ENCODE measurements at regions not wholly inside any gene's neighbourhood (a gene's known extent, or its start where the extent isn't known, plus 50 kb on each side); places are given as distances from the start of the nearest gene placed in this dataset.

- CTCF ChIA-PET (ENCODE audit: unreplicated experiment), result no interaction called here
Observed at GRCh38 chr5:117186751-117187150, 612.1 kb upstream of the SEMA6A start.

GRCh38 chr5:117183326-117183725 lies 608.7 kb upstream of the SEMA6A start:
- Histone ChIP-seq H3K4me3 (ENCODE audit: low read depth, low read length, poor library complexity, severe bottlenecking) (no peak overlapping the region), H3K27ac (ENCODE audit: low read depth, low read length, poor library complexity, severe bottlenecking) (no peak overlapping the region), H3K36me3 (ENCODE audit: insufficient read depth, low read length) (no peaks in the 10 kb centered on the region), H2AFZ (ENCODE audit: low read length) (no peak overlapping the region), H3K4me2 (ENCODE audit: low read length) (no peak overlapping the region), H3K9me3 (ENCODE audit: low read length) (no peaks in the 10 kb centered on the region), H3K79me2 (ENCODE audit: insufficient read depth, low read depth, low read length) (no peaks in the 10 kb centered on the region), H3K9me2 (ENCODE audit: insufficient read depth, low read length) (no peaks in the 10 kb centered on the region), H4K20me1 (ENCODE audit: insufficient read depth, low read length) (no peaks in the 10 kb centered on the region), H3K4me1 (ENCODE audit: insufficient read depth, low read length, poor library complexity, severe bottlenecking) (no peaks in the 10 kb centered on the region)
- ChIA-PET POLR2A (no interaction called here), CTCF (ENCODE audit: unreplicated experiment) (no interaction called here)
- intact Hi-C loops (cut with micrococcal nuclease; ENCODE audit: unreplicated experiment), result no loop called here
- DNase-seq (ENCODE audit: low spot score), result no peak
- TF ChIP-seq CTCF (conservative IDR thresholded peaks at IDR 0.05; ENCODE audit: low read length), result no peak
- TF ChIP-seq EZH2phosphoT487 (IDR thresholded peaks at IDR 0.05; ENCODE audit: borderline replicate concordance, low read depth, low read length), result no peak
- BruUV-seq (replicated peaks), result no TSS peak

More at GRCh38 chr5:117186751-117187150, 612.1 kb upstream of the SEMA6A start:
- H3K27ac ChIP-seq (ENCODE audit: low read depth, low read length, poor library complexity, severe bottlenecking), result no peak overlapping the region
- DNase-seq (ENCODE audit: low spot score), result no peak
- H4K20me1 ChIP-seq (ENCODE audit: insufficient read depth, low read length), result no peaks in the 10 kb centered on the region
- no TSS peak for BruUV-seq (replicated peaks)
- no peak overlapping the region for H3K4me2 ChIP-seq (ENCODE audit: low read length)
- H3K79me2 ChIP-seq (ENCODE audit: insufficient read depth, low read depth, low read length), result no peaks in the 10 kb centered on the region
- H3K36me3 ChIP-seq (ENCODE audit: insufficient read depth, low read length), result no peaks in the 10 kb centered on the region
- no peak overlapping the region for H2AFZ ChIP-seq (ENCODE audit: low read length)
- no peak for TF ChIP-seq EZH2phosphoT487 (IDR thresholded peaks at IDR 0.05; ENCODE audit: borderline replicate concordance, low read depth, low read length)
- no peak for TF ChIP-seq CTCF (conservative IDR thresholded peaks at IDR 0.05; ENCODE audit: low read length)
- POLR2A ChIA-PET, result no interaction called here
- H3K9me2 ChIP-seq (ENCODE audit: insufficient read depth, low read length), result no peaks in the 10 kb centered on the region
- no peaks in the 10 kb centered on the region for H3K9me3 ChIP-seq (ENCODE audit: low read length)
- no peaks in the 10 kb centered on the region for H3K4me1 ChIP-seq (ENCODE audit: insufficient read depth, low read length, poor library complexity, severe bottlenecking)
- intact Hi-C loops (cut with micrococcal nuclease; ENCODE audit: unreplicated experiment), result no loop called here
- no peak overlapping the region for H3K4me3 ChIP-seq (ENCODE audit: low read depth, low read length, poor library complexity, severe bottlenecking)

GRCh38 chr5:117182104-117182503 lies 607.5 kb upstream of the SEMA6A start:
- Histone ChIP-seq H4K20me1 (ENCODE audit: insufficient read depth, low read length) (no peaks in the 10 kb centered on the region), H3K36me3 (ENCODE audit: insufficient read depth, low read length) (no peaks in the 10 kb centered on the region), H3K9me3 (ENCODE audit: low read length) (no peaks in the 10 kb centered on the region), H3K4me3 (ENCODE audit: low read depth, low read length, poor library complexity, severe bottlenecking) (no peak overlapping the region), H3K4me2 (ENCODE audit: low read length) (no peak overlapping the region), H2AFZ (ENCODE audit: low read length) (no peak overlapping the region), H3K4me1 (ENCODE audit: insufficient read depth, low read length, poor library complexity, severe bottlenecking) (no peaks in the 10 kb centered on the region), H3K27ac (ENCODE audit: low read depth, low read length, poor library complexity, severe bottlenecking) (no peak overlapping the region), H3K9me2 (ENCODE audit: insufficient read depth, low read length) (no peaks in the 10 kb centered on the region), H3K79me2 (ENCODE audit: insufficient read depth, low read depth, low read length) (no peaks in the 10 kb centered on the region)
- DNase-seq (ENCODE audit: low spot score), result no peak
- POLR2A ChIA-PET, result no interaction called here
- TF ChIP-seq EZH2phosphoT487 (IDR thresholded peaks at IDR 0.05; ENCODE audit: borderline replicate concordance, low read depth, low read length) (no peak), CTCF (conservative IDR thresholded peaks at IDR 0.05; ENCODE audit: low read length) (no peak)
- intact Hi-C loops (cut with micrococcal nuclease; ENCODE audit: unreplicated experiment), result no loop called here
- CTCF ChIA-PET (ENCODE audit: unreplicated experiment), result no interaction called here
- BruUV-seq (replicated peaks), result no TSS peak
